ENCODE measurements at regions not wholly inside any gene's neighbourhood (a gene's known extent, or its start where the extent isn't known, plus 50 kb on each side); places are given as distances from the start of the nearest gene placed in this dataset.

- no peak overlapping the region for H3K4me3 Mint-ChIP-seq
- peaks cover 3% of the 10 kb centered on the region; the same call in 1 of the 2 replicates for H3K27me3 Mint-ChIP-seq (ENCODE audit: low read depth)
- TF ChIP-seq CTCF (conservative IDR thresholded peaks at IDR 0.05): no peak
Measured at GRCh38 chr2:7780321-7780720, 863.1 kb downstream of the RNF144A start.

More at GRCh38 chr2:7780321-7780720, 863.1 kb downstream of the RNF144A start:
- Mint-ChIP-seq H3K9me3 (no peaks in the 10 kb centered on the region), H3K27ac (no peak overlapping the region), H3K36me3 (ENCODE audit: insufficient read depth in 1 of 3, low read depth in 3 of 3) (no peaks in the 10 kb centered on the region; a peak in 2 of 7 replicates), H3K4me1 (peaks cover 5 to 7% of the 10 kb centered on the region in 2 experiments; a peak in 3 of 4 replicates)
- Histone ChIP-seq H3K79me2 (ENCODE audit: insufficient read depth, low read length) (no peaks in the 10 kb centered on the region), H4K5ac (ENCODE audit: insufficient read length, low read depth, low read length) (no peak overlapping the region), H3K79me1 (ENCODE audit: insufficient read depth, low read depth, low read length, poor library complexity, severe bottlenecking) (no peaks in the 10 kb centered on the region), H4K91ac (ENCODE audit: insufficient read length, low read depth, low read length) (no peak overlapping the region), H2AFZ (ENCODE audit: low read length) (no peak overlapping the region), H3K14ac (ENCODE audit: insufficient read depth, low read length) (no peak overlapping the region), H2AK5ac (ENCODE audit: insufficient read length, low read length) (no peak overlapping the region), H3T11ph (ENCODE audit: low read length) (no peak overlapping the region), H3K4me2 (ENCODE audit: insufficient read depth, insufficient read length, low read length) (no peak overlapping the region), H3K56ac (ENCODE audit: insufficient read length, low read depth, low read length) (no peak overlapping the region), H2BK120ac (ENCODE audit: low read depth, low read length, poor library complexity, severe bottlenecking) (no peak overlapping the region), H2BK5ac (ENCODE audit: insufficient read length, low read length) (no peak overlapping the region), H3K4ac (ENCODE audit: low read depth, low read length) (no peak overlapping the region), H2BK15ac (ENCODE audit: low read depth, low read length) (no peak overlapping the region), H3K23ac (ENCODE audit: insufficient read length, low read depth, low read length) (no peak overlapping the region), H4K8ac (replicated peaks; ENCODE audit: insufficient read length, low read depth, low read length) (no peak overlapping the region), H2BK20ac (ENCODE audit: low read depth, low read length, poor library complexity, severe bottlenecking) (no peak overlapping the region), H3K18ac (ENCODE audit: insufficient read length, low read depth, low read length) (no peak overlapping the region), H3K27me3 (ENCODE audit: insufficient read depth, low read length) (no peaks in the 10 kb centered on the region), H3K4me1 (ENCODE audit: insufficient read depth, low read length) (no peaks in the 10 kb centered on the region), H4K20me1 (ENCODE audit: control insufficient read depth, insufficient read depth, insufficient read length) (no peaks in the 10 kb centered on the region), H3K9ac (ENCODE audit: extremely low read depth, insufficient read length, low read length) (no peak overlapping the region), H3K27ac (ENCODE audit: insufficient read length, low read depth, low read length) (no peak overlapping the region), H2BK12ac (ENCODE audit: insufficient read length, low read depth, low read length) (no peak overlapping the region), H3K9me3 (ENCODE audit: control insufficient read depth, low read depth, low read length) (no peaks in the 10 kb centered on the region), H3K23me2 (ENCODE audit: insufficient read length, low read depth, low read length, poor library complexity, severe bottlenecking) (no peaks in the 10 kb centered on the region)
- DNase-seq: no peak
- no CpG with 5 or more reads among the region's 5 CpGs for WGBS (ENCODE audit: extremely low coverage, insufficient read length, low lambda C conversion rate)

All from H9 (cell line).